Osteocyte (in vitro differentiated cells): ENCODE measurements at regions not wholly inside any gene's neighbourhood (a gene's known extent, or its start where the extent isn't known, plus 50 kb on each side); places are given as distances from the start of the nearest gene placed in this dataset.

ENCODE experiments used
- DNase-seq: peaks from one replicate; pipeline ENCODE4 v3.0.0; 2021; ENCODE audit warnings: mixed read lengths; ENCODE audit not compliant: unreplicated experiment; ENCODE audit errors: extremely low spot score
- H3K27ac Mint-ChIP-seq: one replicate; pipeline ENCODE4 v1.8.0; 2021; ENCODE audit warnings: mild to moderate bottlenecking, mixed read lengths; ENCODE audit not compliant: unreplicated experiment
- H3K27me3 Mint-ChIP-seq: one replicate; pipeline ENCODE4 v1.8.0; 2021; ENCODE audit warnings: mixed read lengths; ENCODE audit not compliant: unreplicated experiment
- H3K36me3 Mint-ChIP-seq: one replicate; pipeline ENCODE4 v1.8.0; 2021; ENCODE audit warnings: mixed read lengths; ENCODE audit not compliant: unreplicated experiment
- H3K4me1 Mint-ChIP-seq: one replicate; pipeline ENCODE4 v1.8.0; 2021; ENCODE audit warnings: mixed read lengths; ENCODE audit not compliant: unreplicated experiment
- H3K4me3 Mint-ChIP-seq: one replicate; pipeline ENCODE4 v1.8.0; 2021; ENCODE audit warnings: mild to moderate bottlenecking, moderate library complexity, mixed read lengths; ENCODE audit not compliant: unreplicated experiment
- H3K9me3 Mint-ChIP-seq: one replicate; pipeline ENCODE4 v1.8.0; 2021; ENCODE audit warnings: mixed read lengths; ENCODE audit not compliant: unreplicated experiment
- TF ChIP-seq, protein P1 (sequence below): fragments of 200-600 bp; sonication (generic); IDR thresholded peaks from 2 replicates; pipeline ENCODE4 v1.5.0; 2021; ENCODE audit warnings: antibody characterized with exemption, mild to moderate bottlenecking, moderate library complexity

DNA sequence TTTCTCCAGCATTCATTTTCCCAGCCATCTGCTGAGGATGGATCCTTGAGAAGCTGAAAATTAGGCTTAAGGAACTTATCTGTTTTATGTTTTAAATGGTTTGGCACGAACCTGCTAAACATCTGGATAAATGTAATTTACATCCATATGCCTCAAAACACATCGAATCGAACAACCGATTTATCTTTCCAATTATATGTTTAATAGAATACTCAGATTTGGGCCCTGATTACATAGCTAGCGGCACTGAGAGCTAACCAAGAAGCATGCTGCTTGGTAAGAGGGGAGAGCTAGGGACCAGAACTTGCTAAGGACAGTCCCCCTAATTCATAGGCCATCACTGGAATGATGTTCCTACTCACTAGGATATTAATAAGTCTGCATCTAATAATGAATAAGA is 144.4 kb downstream of the BUB3 start:
- no peak for DNase-seq
- TF ChIP-seq, protein P1, sequence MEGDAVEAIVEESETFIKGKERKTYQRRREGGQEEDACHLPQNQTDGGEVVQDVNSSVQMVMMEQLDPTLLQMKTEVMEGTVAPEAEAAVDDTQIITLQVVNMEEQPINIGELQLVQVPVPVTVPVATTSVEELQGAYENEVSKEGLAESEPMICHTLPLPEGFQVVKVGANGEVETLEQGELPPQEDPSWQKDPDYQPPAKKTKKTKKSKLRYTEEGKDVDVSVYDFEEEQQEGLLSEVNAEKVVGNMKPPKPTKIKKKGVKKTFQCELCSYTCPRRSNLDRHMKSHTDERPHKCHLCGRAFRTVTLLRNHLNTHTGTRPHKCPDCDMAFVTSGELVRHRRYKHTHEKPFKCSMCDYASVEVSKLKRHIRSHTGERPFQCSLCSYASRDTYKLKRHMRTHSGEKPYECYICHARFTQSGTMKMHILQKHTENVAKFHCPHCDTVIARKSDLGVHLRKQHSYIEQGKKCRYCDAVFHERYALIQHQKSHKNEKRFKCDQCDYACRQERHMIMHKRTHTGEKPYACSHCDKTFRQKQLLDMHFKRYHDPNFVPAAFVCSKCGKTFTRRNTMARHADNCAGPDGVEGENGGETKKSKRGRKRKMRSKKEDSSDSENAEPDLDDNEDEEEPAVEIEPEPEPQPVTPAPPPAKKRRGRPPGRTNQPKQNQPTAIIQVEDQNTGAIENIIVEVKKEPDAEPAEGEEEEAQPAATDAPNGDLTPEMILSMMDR = no peak
- Mint-ChIP-seq H3K9me3 (peaks cover 15% of the 10 kb centered on the region), H3K36me3 (no peaks in the 10 kb centered on the region), H3K4me1 (no peaks in the 10 kb centered on the region), H3K4me3 (no peak overlapping the region), H3K27me3 (no peaks in the 10 kb centered on the region), H3K27ac (no peak overlapping the region)

DNA sequence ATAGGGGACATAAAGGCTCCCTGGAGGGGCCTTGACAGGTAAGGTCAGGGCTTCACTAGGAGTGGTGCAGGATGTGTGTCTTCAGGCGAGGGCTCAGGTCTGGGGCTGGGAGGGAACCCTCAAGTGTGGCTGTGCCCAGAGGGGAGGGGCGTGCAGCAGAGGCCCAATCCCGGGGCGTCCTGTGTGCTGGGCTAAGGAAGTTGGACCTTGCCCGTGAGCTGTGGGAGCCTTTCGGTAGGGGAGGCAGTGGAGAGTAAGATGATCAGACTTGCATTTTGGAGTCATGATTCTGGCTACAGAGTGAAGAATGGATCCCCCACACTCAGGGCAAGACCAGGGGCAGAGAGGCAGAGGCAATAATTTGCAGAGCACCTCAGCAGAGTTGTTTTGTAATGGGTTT is 145.4 kb downstream of the BUB3 start:
- H3K9me3 Mint-ChIP-seq = peaks cover 11% of the 10 kb centered on the region

DNA sequence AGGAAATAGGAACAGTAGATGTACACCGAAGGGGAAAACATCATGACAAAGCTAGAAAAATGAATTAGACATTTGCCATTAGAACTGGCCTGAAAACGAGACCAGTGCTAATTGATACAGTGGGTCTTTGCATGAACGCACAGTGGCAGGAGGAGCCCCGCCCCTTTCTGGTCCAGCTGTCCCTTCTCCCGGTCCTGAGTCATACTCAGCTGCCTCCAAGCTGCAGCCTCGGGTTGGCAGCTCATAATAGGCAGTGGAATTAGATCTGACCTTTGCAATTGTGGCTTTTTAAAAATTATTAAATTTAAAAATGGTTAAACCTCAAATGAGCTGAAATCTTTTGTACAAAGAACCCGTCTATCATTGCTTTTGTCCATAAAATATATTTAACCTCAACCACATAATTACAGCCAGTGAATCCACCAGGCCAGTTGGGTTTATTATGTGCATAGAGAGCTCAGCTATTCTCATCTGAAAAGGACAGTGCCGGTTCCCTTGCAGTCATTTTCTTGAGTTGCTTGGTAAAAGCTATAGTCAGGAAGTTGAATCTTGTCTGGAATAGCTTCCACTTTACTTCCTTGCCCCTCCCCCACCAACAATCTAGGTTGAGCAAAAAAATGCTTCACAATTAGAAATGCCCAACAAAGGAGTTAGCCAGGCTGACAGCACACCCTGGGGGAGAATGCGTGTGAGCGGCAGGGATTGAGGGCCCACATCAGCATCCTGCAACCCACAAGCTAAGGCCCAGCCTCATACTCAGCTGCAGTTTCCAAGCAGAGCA is 147.1 kb downstream of the BUB3 start:
- no peaks in the 10 kb centered on the region for H3K4me1 Mint-ChIP-seq
- TF ChIP-seq, protein P1 = no peak
- H3K4me3 Mint-ChIP-seq = no peak overlapping the region
- H3K27ac Mint-ChIP-seq = no peak overlapping the region
- H3K27me3 Mint-ChIP-seq = no peaks in the 10 kb centered on the region
- H3K9me3 Mint-ChIP-seq = peaks cover 5% of the 10 kb centered on the region
- H3K36me3 Mint-ChIP-seq = no peaks in the 10 kb centered on the region
- no peak for DNase-seq

More for the DNA sequence above, 145.4 kb downstream of the BUB3 start:
- no peaks in the 10 kb centered on the region for H3K36me3 Mint-ChIP-seq
- H3K27me3 Mint-ChIP-seq = no peaks in the 10 kb centered on the region
- TF ChIP-seq, protein P1 = no peak
- H3K27ac Mint-ChIP-seq = no peak overlapping the region
- H3K4me3 Mint-ChIP-seq = no peak overlapping the region
- H3K4me1 Mint-ChIP-seq = no peaks in the 10 kb centered on the region
- DNase-seq = no peak

DNA sequence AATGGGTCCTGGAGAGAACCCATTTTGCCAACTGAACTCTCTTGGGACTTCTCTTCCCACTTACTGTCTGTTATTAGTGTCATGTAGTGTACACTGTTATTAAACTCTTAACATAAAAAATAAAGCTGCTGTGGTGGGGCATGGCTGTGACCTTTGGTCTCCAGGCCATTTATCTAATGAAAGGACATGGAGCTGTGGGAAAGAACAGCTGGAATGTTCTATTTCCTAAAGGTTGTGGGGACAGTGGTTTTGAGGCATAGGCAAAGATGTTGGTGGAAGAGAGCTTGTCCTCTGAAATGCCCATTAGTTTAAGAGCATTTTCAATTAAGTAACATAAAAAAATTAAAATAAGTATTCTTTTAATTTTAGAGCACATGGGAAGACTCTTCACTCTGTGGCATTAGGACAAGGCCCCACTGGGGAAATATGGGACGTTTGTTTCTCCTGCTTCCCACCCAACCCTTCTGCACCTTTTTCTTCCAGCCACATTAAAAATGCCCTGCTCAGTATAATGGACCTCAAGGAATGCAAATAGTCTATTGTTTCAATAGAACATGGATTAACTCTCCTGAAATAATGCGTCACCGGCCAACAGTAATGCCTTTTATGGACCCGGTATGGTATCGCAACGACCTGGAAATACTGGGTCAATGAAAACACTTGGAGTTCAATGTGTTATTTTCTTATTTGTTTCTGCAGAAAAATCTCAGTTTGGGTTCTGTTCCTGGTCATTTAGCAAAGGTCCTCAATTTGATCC is 149.6 kb downstream of the BUB3 start:
- no peaks in the 10 kb centered on the region for H3K4me1 Mint-ChIP-seq
- H3K27ac Mint-ChIP-seq = no peak overlapping the region
- H3K4me3 Mint-ChIP-seq = no peak overlapping the region
- no peak for DNase-seq
- peaks cover 5% of the 10 kb centered on the region for H3K9me3 Mint-ChIP-seq
- H3K27me3 Mint-ChIP-seq = no peaks in the 10 kb centered on the region
- TF ChIP-seq, protein P1 = no peak
- no peaks in the 10 kb centered on the region for H3K36me3 Mint-ChIP-seq

DNA sequence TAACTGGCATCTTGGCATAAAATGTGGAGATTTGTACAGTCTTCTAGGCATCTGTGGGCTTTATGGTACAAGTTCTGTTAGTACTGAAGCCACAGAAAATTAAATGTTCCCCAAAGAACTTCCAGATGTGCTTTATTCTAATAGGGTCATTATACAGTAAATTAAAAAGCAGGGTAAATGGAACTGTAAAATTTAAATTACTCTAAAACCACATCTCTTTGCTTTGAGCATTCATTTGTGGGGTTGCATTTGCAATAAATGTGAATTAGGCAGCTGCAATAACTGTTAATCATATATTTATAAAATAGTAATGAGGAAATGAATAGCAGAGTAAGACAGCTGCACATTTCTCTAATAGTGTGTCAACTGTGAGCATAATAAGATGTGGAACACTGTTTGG is 151.5 kb downstream of the BUB3 start:
- no peak for DNase-seq
- Mint-ChIP-seq H3K9me3 (peaks cover 5% of the 10 kb centered on the region), H3K27ac (no peak overlapping the region), H3K27me3 (no peaks in the 10 kb centered on the region), H3K4me1 (no peaks in the 10 kb centered on the region), H3K36me3 (no peaks in the 10 kb centered on the region), H3K4me3 (no peak overlapping the region)
- TF ChIP-seq, protein P1 = no peak
